Right lobe of liver (tissue), 4 donors: ENCODE measurements at regions not wholly inside any gene's neighbourhood (a gene's known extent, or its start where the extent isn't known, plus 50 kb on each side); places are given as distances from the start of the nearest gene placed in this dataset.

Experiments
- POLR2A ChIP-seq: fragments of 450-650 bp; IDR thresholded peaks from one replicate; pipeline ENCODE4 v1.6.1; 2017; ENCODE audit warnings: antibody characterized with exemption, mild to moderate bottlenecking
- TF ChIP-seq, protein P1 (sequence below), 4 donors: fragments of 200-600 bp in 3 of 4; fragments of 450-650 bp in 1 of 4; IDR thresholded peaks; one replicate each; pipeline versions ENCODE4 v1.5.1 to v1.8.0; 2016 to 2022; ENCODE audit warnings: antibody characterized with exemption in 4 of 4, mild to moderate bottlenecking in 2 of 4
- donor health status: DM: no; HTN: no; CAD: no.
- donor health status: DM: no; HTN: no; CAD: no.
- donor health status: DM: no; HTN: yes; CAD: no.

DNA sequence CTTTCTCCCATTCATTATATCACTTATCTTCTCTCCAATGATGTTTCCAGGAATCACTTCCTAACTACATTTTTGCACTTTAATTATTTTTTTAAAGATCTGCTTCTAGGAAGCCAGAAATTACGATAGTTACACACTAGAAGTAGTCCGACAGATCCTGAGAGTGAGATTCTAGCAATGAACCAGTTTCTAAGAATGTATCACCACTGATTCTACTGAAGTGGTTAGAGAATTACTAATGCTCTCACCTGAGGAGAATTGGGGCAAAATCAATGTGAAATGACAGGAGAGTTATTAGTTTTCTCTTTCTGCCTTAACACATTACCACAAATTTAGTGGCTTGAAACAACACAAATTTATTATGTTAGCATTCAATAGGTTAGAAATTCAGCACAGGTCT is 241.2 kb downstream of the CASP12 start:
- TF ChIP-seq POLR2A = no peak
- TF ChIP-seq, protein P1, sequence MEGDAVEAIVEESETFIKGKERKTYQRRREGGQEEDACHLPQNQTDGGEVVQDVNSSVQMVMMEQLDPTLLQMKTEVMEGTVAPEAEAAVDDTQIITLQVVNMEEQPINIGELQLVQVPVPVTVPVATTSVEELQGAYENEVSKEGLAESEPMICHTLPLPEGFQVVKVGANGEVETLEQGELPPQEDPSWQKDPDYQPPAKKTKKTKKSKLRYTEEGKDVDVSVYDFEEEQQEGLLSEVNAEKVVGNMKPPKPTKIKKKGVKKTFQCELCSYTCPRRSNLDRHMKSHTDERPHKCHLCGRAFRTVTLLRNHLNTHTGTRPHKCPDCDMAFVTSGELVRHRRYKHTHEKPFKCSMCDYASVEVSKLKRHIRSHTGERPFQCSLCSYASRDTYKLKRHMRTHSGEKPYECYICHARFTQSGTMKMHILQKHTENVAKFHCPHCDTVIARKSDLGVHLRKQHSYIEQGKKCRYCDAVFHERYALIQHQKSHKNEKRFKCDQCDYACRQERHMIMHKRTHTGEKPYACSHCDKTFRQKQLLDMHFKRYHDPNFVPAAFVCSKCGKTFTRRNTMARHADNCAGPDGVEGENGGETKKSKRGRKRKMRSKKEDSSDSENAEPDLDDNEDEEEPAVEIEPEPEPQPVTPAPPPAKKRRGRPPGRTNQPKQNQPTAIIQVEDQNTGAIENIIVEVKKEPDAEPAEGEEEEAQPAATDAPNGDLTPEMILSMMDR (IDR thresholded peaks at IDR 0.05) = no peak
